ENCODE measurements at regions not wholly inside any gene's neighbourhood (a gene's known extent, or its start where the extent isn't known, plus 50 kb on each side); places are given as distances from the start of the nearest gene placed in this dataset. TPM values are rescaled to one million over a fixed set of nuclear protein-coding genes. Genes with fewer than 3 reads are reported as not detected.

DNA sequence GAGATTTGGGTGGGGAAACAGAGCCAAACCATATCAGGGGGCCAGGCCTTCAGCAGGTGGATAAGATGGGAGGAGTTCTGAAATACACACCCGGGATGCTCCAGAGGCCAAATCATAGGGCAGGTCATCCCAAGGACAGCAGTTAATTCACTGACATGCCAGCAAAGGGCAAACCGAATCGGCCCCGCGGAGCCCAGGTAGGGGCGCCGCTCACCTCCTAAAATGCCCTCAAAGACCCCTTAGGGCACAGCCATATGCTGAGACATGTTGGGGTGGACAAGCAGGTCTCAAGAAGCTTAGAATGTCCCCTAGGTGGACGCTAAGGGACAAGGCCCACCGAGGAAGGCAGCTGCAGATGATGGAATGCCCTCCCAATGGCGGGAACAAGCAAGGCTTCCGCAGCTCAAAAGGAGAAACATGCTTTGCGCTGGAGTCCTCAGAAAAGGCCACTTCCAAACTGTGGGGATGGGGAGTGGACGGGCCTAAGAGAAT, 144.9 kb downstream of the ERCC6L2 start (continued):
- TF ChIP-seq, protein P1, sequence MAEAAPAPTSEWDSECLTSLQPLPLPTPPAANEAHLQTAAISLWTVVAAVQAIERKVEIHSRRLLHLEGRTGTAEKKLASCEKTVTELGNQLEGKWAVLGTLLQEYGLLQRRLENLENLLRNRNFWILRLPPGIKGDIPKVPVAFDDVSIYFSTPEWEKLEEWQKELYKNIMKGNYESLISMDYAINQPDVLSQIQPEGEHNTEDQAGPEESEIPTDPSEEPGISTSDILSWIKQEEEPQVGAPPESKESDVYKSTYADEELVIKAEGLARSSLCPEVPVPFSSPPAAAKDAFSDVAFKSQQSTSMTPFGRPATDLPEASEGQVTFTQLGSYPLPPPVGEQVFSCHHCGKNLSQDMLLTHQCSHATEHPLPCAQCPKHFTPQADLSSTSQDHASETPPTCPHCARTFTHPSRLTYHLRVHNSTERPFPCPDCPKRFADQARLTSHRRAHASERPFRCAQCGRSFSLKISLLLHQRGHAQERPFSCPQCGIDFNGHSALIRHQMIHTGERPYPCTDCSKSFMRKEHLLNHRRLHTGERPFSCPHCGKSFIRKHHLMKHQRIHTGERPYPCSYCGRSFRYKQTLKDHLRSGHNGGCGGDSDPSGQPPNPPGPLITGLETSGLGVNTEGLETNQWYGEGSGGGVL (CRISPR knock-in tag; IDR thresholded peaks at IDR 0.05) = no peak
- TF ChIP-seq XRCC3 (IDR thresholded peaks at IDR 0.05) = no peak
- no peak for TF ChIP-seq SRSF9 (IDR thresholded peaks at IDR 0.05; ENCODE audit: borderline replicate concordance, low read depth, low read length)
- TF ChIP-seq STAT5B (CRISPR knock-in tag; IDR thresholded peaks at IDR 0.05) = no peak
- no peak for TF ChIP-seq U2AF1 (optimal IDR thresholded peaks at IDR 0.05; ENCODE audit: low read depth, low read length)
- no peak for TF ChIP-seq HDAC6 (IDR thresholded peaks at IDR 0.05; ENCODE audit: low read depth, low read length)
- TF ChIP-seq, protein P2, sequence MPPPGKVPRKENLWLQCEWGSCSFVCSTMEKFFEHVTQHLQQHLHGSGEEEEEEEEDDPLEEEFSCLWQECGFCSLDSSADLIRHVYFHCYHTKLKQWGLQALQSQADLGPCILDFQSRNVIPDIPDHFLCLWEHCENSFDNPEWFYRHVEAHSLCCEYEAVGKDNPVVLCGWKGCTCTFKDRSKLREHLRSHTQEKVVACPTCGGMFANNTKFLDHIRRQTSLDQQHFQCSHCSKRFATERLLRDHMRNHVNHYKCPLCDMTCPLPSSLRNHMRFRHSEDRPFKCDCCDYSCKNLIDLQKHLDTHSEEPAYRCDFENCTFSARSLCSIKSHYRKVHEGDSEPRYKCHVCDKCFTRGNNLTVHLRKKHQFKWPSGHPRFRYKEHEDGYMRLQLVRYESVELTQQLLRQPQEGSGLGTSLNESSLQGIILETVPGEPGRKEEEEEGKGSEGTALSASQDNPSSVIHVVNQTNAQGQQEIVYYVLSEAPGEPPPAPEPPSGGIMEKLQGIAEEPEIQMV (tag; conservative IDR thresholded peaks at IDR 0.05; ENCODE audit: low read depth) = no peak
- TF ChIP-seq RFX1 (IDR thresholded peaks at IDR 0.05) = no peak
- TF ChIP-seq BRF1 (IDR thresholded peaks at IDR 0.05; ENCODE audit: borderline replicate concordance, extremely low read depth, insufficient read length) = no peak
- TF ChIP-seq FOXK2 (conservative IDR thresholded peaks at IDR 0.05 in 1 of 2, IDR thresholded peaks at IDR 0.05 in 1 of 2; ENCODE audit: low read depth in 2 of 2) = no peak

Small RNA genes in the stretch of these regions (small RNA-seq; reads per million reads assigned to genes)
- not detected for gene RF00019
